ENCODE measurements at regions not wholly inside any gene's neighbourhood (a gene's known extent, or its start where the extent isn't known, plus 50 kb on each side); places are given as distances from the start of the nearest gene placed in this dataset.

- no peak for DNase-seq (ENCODE audit: low read depth in 1 of 2, low spot score in 1 of 2)
Measured at GRCh38 chr7:35581605-35582210, 113.2 kb downstream of the HERPUD2 start.

GRCh38 chr7:35576031-35576573 is 118.8 kb downstream of the HERPUD2 start:
- no peak for DNase-seq (ENCODE audit: low read depth in 1 of 2, low spot score in 1 of 2)

DNA sequence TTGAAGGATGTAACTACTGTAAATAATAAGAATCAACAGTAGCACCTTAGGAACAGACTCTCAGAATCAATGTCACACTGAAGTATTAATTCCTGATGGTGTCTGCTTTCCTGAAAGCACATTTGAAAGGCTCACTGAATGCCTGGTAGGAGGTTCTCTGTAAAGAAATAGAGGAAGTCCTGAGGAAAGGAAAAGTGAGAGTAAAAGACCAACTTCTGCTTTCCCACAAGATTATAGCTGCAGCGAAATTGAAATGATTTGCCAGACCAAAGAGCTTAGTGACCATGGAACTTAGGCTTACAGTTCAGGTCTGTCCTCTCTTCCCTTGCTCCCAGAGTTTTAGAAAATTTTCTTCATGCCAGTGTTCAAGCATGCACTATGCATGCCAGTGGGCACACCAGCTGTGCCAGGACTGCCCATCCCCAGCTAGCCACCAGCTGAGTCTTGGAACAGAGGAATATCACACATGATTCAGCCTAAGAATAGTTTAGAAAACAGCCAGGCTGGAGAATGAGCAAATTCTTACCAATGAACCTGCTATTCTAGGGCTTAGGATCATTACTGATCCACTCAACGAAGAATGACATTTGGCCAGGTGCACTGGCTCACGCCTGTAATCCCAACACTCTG is 123.2 kb downstream of the HERPUD2 start:
- DNase-seq (ENCODE audit: low read depth in 1 of 2, low spot score in 1 of 2), result no peak

DNA sequence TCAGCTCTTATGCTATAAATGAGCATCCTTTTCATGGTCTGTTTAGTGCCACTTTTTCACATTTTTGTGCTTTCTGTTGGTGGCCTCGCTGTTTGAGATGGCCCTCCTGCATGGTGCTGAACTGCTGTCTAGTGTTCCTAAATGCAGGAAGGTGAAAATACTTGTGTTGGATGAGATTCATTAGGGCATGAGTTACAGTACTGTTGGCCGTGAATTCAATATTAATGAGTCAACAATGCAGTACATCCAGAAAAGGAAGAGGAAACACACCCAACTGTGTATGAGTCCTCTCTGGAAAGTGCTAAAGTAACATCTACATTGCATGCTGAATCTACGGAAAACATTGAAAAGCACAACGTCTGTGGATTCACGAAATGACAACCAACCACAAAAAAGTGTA is 124.0 kb downstream of the HERPUD2 start:
- no peak for DNase-seq (ENCODE audit: low read depth in 1 of 2, low spot score in 1 of 2)

DNA sequence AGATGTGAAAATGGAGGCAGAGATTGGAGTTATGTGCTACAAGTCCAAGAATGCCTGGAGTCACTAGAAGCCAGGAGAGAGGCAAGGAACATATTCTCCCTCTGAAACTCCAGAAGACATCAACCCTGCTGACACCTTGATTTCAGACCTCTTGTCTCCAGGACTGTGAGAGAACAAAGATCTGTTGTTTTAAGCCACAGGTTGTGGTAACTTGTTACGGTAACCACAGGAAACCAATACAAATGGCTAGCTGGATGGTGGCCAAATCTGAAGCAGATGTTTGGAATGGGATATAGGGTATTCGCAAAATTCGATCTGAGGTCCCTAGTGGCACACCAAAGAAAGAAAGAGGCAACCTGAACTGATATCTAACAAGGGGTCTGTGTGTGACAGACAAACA is 129.0 kb downstream of the HERPUD2 start:
- no peak for DNase-seq (ENCODE audit: low read depth in 1 of 2, low spot score in 1 of 2)

DNA sequence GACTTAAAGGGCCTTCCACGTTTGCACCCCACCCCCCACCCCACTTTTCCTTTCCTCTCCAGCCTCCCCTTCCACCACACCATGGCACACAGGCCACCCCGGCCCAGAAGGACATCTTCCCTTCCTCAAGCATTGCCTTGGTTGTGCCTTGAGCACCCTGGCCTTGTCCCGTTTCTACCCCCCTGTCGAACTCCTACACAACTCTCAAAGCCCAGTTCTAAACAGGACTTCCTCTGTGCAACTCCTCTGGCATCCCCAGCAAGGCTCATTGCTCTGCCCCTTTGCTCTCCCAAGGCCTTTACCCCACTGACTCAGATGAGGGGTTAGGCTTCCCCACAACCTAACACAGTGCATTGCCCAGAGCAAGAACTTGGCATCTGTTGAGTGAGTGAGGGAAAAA is 136.1 kb downstream of the HERPUD2 start:
- DNase-seq (ENCODE audit: low read depth in 1 of 2, low spot score in 1 of 2), result no peak

- DNase-seq (ENCODE audit: low read depth in 1 of 2, low spot score in 1 of 2), result no peak
Measured at GRCh38 chr7:35556515-35557471, 138.1 kb downstream of the HERPUD2 start.

DNA sequence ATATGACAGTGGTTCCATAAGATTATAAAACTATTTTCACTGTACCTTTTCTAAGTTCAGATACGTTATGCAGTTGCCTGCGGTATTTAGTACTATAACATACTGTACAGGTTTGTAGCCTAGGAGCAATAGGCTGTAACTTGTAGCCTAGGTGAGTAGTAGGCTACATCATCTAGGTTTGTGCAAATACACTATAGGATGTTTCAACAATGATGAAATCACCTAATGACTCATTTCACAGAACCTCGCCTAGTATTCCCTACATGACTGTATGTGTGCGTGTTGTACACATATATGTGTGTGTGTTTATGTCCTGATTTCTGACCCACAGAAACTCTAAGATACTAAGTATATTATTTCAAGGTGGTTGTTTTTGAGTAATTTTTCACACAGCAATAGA is 139.0 kb downstream of the HERPUD2 start:
- DNase-seq (ENCODE audit: low read depth in 1 of 2, low spot score in 1 of 2), result no peak

DNA sequence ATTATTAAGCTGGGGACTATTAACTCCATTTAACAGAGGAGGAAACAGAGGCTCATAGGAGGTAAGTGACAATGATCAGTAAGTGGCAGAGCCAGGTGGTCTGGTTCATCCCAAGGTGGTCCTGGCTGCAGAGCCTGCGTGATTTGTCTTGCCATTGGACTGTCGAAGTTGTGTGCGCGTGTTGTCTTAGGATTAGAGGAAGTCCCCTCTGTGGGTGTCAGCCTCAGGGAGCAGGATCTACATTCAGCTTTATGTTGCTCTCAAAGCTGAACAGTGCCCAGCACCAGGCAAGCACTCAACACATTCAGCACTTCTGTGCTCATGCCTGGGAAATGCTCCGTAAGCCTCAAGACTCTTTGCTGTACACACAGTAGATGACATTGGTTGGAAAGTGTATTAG is 139.5 kb downstream of the HERPUD2 start:
- DNase-seq (ENCODE audit: low read depth in 1 of 2, low spot score in 1 of 2), result no peak

GRCh38 chr7:35553519-35553918 is 141.4 kb downstream of the HERPUD2 start:
- no peak for DNase-seq (ENCODE audit: low read depth in 1 of 2, low spot score in 1 of 2)

GRCh38 chr7:35552691-35553090 is 142.2 kb downstream of the HERPUD2 start:
- no peak for DNase-seq (ENCODE audit: low read depth in 1 of 2, low spot score in 1 of 2)

DNA sequence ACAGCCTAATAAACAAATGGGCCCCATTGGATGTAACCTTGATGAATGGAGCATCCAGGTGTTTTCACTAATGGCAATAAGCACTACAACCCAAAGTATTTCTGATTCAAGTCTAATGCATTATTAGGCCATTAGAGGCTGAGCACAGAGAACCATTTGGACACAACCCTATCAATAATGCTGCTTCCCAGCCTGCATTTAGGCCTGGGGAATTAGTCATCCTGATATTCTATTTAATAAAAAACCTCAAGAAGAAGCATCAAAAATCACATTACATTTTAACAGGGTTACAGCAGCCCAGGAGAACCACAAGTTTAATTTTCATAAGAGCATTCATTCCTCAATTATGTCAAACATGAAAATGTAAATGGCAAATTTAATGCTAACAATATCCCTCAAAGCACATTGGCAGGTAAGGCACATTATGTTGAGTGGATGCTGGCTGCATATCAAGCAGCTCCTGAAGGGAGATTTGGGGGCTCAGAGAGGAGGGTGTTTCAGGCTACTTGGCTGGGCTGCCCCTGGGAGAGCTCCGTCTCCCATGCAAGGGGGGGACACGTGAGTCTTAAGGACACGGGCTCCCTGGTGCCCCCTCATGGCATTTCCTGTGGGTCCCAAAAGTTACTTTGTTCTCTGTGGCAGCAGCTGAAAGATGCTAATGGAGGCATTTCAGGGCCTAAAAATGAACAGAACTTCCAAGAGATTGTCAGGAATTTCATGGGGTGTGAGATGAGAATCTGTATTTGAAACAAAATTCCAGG is 143.4 kb downstream of the HERPUD2 start:
- no peak for DNase-seq (ENCODE audit: low read depth in 1 of 2, low spot score in 1 of 2)

GRCh38 chr7:35550831-35551230 is 144.1 kb downstream of the HERPUD2 start:
- DNase-seq (ENCODE audit: low read depth in 1 of 2, low spot score in 1 of 2), result no peak

- DNase-seq (ENCODE audit: low read depth in 1 of 2, low spot score in 1 of 2), result no peak
Measured at GRCh38 chr7:35549781-35550180, 145.2 kb downstream of the HERPUD2 start.

DNA sequence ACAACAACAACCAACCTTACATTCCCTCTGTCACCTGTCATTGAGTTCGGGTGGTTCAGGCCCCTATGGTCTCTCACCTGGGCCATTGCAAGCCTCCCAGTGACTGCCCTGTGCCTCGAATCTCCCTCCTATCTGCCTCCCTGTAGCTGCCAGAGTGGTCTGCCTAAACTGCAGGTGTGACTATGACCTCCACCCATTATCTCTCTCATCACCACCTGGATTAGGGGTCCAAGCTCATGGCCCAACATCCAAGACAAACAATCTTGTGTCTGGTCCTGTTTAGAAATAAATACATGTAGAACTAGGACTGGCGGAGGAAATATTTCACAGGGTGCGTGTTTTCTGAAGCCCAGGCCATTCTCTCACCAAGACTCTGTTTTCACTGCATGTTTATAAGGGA is 146.6 kb downstream of the HERPUD2 start:
- no peak for DNase-seq (ENCODE audit: low read depth in 1 of 2, low spot score in 1 of 2)

- no peak for DNase-seq (ENCODE audit: low read depth in 1 of 2, low spot score in 1 of 2)
Measured at GRCh38 chr7:35546691-35547429, 148.1 kb downstream of the HERPUD2 start.

GRCh38 chr7:35545831-35546230 is 149.1 kb downstream of the HERPUD2 start:
- no peak for DNase-seq (ENCODE audit: low read depth in 1 of 2, low spot score in 1 of 2)

DNA sequence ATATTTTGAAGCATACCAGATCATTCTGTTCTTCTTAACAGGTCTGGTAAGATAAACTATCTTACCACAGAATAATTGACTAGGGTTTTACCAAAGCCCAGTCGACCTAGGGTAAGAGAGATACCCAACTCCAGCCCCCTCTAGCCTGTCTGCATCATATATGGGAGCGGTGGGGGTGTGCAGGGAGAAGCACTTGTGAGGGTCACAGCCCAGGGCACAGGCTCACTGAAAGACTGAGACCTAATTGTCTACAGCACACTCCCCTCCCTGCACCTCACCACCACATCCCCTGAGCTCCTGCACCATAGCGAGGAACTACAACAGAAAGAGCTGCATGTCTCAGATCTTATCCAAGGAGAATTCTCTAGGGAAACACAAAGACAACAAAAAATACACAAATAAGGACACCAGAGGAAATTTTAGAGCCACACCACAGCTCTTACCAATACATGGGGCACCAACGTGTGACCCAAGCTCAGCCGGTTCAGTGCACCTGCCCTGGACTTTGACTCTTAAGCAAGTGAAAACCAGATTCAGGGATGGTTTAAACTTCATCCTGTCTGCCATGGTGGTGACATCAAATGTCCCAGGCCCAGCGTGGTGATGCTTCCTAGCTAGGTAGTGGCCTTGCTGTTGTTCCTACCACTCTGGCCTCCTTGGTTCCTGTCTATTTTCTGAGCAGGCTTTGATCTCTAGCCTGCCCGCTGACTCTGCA is 150.8 kb downstream of the HERPUD2 start:
- DNase-seq (ENCODE audit: low read depth in 1 of 2, low spot score in 1 of 2), result no peak

DNA sequence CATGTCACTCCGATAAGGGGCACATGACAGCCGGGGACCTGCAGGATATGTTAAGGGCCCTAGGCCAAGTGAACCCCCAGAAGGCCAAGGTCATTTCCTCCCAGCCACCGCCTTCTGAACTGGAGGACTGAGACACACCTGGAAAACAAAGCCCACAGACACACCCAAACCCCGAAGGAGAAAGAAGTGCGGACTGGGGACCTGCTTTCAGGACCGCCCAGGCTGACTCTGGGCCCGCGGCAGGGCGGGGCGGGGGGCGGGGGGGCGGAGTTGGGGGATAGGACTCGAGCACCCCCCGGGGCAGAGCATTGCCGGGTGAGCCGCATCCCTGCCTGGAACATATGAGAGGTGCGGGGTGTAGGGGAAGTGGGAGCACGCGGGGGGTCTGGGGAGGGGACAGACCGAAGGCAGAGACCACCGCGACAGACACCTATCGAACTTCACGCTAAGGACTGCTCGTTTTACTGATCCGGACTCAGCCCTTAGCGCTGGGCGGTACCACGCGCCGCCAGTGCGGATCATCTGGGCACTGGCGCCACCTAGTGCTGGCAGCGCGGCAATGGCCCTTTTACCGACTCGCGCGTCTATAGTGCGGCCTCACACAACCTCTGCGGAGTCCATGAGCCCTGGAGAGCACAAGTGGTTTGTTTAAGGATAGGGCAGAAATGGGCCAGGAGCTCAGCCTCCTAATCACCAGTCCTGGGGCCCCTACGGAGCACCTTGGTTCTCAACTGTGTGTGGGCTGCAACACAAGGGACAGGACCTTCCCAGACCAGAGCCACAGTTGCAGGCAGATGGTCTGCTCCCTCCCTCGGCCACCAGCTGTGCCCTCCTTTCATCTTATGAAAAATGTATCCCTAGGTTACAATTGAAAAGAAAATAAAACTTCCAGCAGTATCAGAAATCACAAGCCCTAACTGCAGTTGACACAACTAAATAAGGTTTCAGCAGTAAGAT is 157.6 kb downstream of the HERPUD2 start:
- peak; percentile 64 to 65 for DNase-seq (ENCODE audit: low read depth in 1 of 2, low spot score in 1 of 2)
